Rectal smooth muscle tissue (tissue), 1 donor: ENCODE measurements at regions not wholly inside any gene's neighbourhood (a gene's known extent, or its start where the extent isn't known, plus 50 kb on each side); places are given as distances from the start of the nearest gene placed in this dataset.

Experiments used
- H3K27ac ChIP-seq: one replicate; pipeline ENCODE4 v1.7.0; 2013; ENCODE audit warnings: low read depth, low read length, inconsistent platforms
- H3K27me3 ChIP-seq: one replicate; pipeline ENCODE4 v1.7.0; 2013; ENCODE audit warnings: low read length; ENCODE audit not compliant: control insufficient read depth, insufficient read depth
- H3K36me3 ChIP-seq: one replicate; pipeline ENCODE4 v1.7.0; 2013; ENCODE audit warnings: low read length; ENCODE audit not compliant: control insufficient read depth, insufficient read depth
- H3K4me1 ChIP-seq: one replicate; pipeline ENCODE4 v1.7.0; 2013; ENCODE audit warnings: low read length; ENCODE audit not compliant: control insufficient read depth, insufficient read depth
- H3K4me3 ChIP-seq: one replicate; pipeline ENCODE4 v1.7.0; 2013; ENCODE audit warnings: low read length
- H3K9ac ChIP-seq: one replicate; pipeline ENCODE4 v1.7.0; 2013; ENCODE audit warnings: low read length

DNA sequence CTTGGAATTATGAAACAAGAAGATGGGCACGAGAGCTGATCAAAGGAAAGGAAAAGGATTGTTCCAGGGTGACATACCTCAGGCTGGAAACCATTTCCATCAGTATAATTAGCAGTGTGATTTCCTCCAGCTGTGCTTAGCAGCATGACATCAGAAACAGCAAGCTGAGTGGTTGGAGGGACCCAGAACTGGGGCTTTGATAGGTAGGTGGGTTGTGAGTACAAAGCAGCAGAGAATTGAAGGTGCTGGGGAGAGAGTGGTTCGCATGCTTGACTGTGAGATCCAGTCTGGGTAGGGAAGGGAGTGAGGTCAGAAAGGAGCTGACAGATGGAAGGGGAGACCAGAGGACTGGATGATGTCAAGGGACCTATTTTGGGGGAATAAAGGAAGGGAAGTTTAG lies 90.4 kb downstream of the CD164 start:
- Histone ChIP-seq H3K36me3 (no peaks in the 10 kb centered on the region), H3K27ac (no peak overlapping the region), H3K4me1 (no peaks in the 10 kb centered on the region)

DNA sequence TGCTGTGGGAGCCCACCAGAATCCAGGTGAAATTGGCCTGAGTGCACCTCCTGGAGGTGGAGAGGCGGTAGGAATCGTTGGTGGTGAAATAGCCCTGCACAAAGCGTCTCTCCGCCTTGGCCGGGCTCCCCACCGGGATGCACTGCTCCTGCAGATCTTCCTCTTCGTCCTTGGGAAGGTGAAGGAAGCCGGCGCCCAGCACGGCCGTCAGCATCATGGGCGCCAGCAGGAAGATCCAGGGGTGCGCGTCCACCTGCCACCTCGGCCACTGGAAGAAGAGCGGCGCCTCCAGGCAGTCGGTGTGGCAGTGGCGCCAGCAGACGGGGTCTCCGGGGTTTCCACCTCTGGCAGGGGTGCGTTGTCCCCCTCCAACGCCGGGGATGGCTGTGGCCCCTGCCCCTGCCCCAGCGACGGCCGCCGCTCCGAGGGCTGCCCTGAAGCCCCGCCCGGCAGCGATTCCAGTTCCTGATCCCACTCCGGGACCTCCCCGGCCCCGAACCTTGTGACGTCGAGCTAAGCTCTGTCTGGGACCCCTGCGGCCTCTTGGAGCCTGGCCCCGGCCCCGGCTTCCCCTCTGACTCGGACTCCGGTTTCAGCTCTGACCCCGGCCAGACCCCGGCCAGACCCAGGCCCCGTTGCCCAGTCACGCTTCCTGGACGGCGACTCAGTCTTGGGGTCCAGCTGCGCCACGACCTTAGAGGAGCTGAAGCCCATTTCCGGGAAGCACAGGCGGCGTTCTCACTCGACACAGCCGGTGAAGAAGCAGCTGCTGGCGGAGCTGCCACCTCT lies 91.9 kb downstream of the CD164 start:
- H3K27me3 ChIP-seq: no peaks in the 10 kb centered on the region
- no peak overlapping the region for H3K27ac ChIP-seq
- H3K9ac ChIP-seq: no peak overlapping the region
- H3K4me3 ChIP-seq: no peak overlapping the region
- H3K4me1 ChIP-seq: no peaks in the 10 kb centered on the region
- H3K36me3 ChIP-seq: no peaks in the 10 kb centered on the region

More for the DNA sequence above, 90.4 kb downstream of the CD164 start:
- Histone ChIP-seq H3K4me3 (no peak overlapping the region), H3K9ac (no peak overlapping the region), H3K27me3 (no peaks in the 10 kb centered on the region)

DNA sequence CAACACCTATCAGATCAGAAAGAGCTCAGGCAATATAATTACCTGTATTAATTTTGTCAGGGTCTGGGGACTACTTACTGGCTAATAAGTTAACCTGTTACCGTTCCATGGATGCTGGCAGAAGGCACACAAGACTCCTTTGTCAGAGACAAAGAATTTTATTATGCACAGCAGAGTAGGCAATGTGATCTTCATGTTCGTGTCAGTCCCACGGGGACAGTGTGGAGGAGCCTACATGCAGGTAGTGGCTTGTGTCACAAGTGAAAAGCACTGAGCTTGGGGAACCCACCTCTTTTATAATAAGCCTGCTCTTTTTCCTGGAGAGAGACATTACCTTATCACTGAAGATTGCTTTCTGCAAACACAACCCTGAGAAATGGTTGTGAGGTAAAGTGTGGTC lies 96.9 kb downstream of the CD164 start:
- no peak overlapping the region for H3K4me3 ChIP-seq
- H3K9ac ChIP-seq: no peak overlapping the region
- H3K36me3 ChIP-seq: no peaks in the 10 kb centered on the region

GRCh38 chr6:109284675-109285074 lies 97.6 kb downstream of the CD164 start:
- Histone ChIP-seq H3K27ac (no peak overlapping the region), H3K4me1 (no peaks in the 10 kb centered on the region), H3K27me3 (no peaks in the 10 kb centered on the region), H3K9ac (no peak overlapping the region), H3K36me3 (no peaks in the 10 kb centered on the region), H3K4me3 (no peak overlapping the region)

More for the DNA sequence above, 96.9 kb downstream of the CD164 start:
- no peaks in the 10 kb centered on the region for H3K27me3 ChIP-seq
- no peak overlapping the region for H3K27ac ChIP-seq
- no peaks in the 10 kb centered on the region for H3K4me1 ChIP-seq

- H3K4me3 ChIP-seq: no peak overlapping the region
- H3K36me3 ChIP-seq: no peaks in the 10 kb centered on the region
- H3K27ac ChIP-seq: no peak overlapping the region
- H3K4me1 ChIP-seq: no peaks in the 10 kb centered on the region
- no peak overlapping the region for H3K9ac ChIP-seq
- no peaks in the 10 kb centered on the region for H3K27me3 ChIP-seq
Measured at GRCh38 chr6:109282756-109283155, 99.5 kb downstream of the CD164 start.

DNA sequence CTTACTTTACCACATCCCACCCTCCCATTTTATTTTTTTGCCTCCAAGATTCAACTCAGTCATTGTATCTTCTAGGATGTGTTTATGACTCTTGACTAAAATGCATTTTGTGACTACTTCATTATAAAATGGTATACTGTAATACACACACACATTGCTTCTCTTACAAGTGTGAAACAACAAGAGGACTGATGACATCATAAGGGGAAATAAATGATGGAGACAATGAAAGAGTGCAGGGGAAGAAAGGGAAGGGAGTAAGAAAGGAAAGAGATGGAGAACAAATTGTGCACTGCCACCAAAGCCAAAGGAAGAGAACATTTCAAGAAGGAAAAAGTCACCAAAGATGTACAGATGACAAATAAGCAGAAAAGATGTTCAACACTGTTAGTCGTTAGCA lies 102.6 kb downstream of the CD164 start:
- Histone ChIP-seq H3K9ac (no peak overlapping the region), H3K4me3 (no peak overlapping the region), H3K27ac (no peak overlapping the region), H3K4me1 (no peaks in the 10 kb centered on the region), H3K36me3 (no peaks in the 10 kb centered on the region), H3K27me3 (no peaks in the 10 kb centered on the region)

DNA sequence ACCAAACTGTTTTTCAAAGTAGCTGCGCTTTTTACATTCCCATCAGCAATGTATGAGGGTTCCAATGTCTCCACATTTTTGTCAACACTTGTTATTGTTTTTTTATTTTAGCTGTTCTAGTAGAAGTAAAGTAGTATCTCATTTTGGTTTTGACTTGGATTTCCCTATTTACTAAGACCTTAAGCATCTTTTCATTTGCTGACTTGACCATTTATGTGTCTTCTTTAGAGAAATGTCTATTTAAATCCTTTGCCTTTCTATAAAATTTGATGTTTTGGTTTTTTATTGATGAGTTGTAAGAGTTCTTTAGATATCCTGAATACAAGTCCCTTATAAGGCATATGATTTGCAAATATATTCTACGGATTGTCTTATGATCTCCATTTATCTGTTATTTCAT lies 110.6 kb downstream of the CD164 start:
- H3K36me3 ChIP-seq: no peaks in the 10 kb centered on the region
- no peak overlapping the region for H3K9ac ChIP-seq
- H3K27ac ChIP-seq: no peak overlapping the region
- H3K4me3 ChIP-seq: no peak overlapping the region
- H3K27me3 ChIP-seq: no peaks in the 10 kb centered on the region
- H3K4me1 ChIP-seq: no peaks in the 10 kb centered on the region

- Histone ChIP-seq H3K36me3 (no peaks in the 10 kb centered on the region), H3K4me3 (no peak overlapping the region), H3K9ac (no peak overlapping the region), H3K27ac (no peak overlapping the region), H3K4me1 (no peaks in the 10 kb centered on the region), H3K27me3 (no peaks in the 10 kb centered on the region)
Measured at GRCh38 chr6:109269953-109270517, 112.2 kb downstream of the CD164 start.

DNA sequence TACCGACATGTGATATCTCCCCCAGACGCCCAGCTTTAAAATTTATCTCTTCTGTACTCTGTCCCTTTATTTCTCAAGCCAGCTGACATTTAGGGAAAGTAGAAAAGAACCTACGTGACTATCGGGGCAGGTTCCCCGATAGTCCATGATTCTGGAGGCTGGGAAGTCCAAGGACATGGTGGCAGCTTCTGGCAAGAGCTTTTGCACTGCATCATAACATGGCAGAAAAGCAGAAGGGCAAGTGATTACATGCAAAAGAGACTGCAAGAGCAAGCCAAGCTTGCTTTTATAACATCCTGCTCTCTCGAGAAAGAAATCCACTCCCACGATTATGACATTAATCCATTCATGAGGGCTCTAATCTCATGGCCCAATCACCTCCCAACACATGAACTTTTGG lies 113.2 kb downstream of the CD164 start:
- Histone ChIP-seq H3K27ac (no peak overlapping the region), H3K4me1 (no peaks in the 10 kb centered on the region), H3K27me3 (no peaks in the 10 kb centered on the region), H3K9ac (no peak overlapping the region), H3K4me3 (no peak overlapping the region), H3K36me3 (no peaks in the 10 kb centered on the region)

DNA sequence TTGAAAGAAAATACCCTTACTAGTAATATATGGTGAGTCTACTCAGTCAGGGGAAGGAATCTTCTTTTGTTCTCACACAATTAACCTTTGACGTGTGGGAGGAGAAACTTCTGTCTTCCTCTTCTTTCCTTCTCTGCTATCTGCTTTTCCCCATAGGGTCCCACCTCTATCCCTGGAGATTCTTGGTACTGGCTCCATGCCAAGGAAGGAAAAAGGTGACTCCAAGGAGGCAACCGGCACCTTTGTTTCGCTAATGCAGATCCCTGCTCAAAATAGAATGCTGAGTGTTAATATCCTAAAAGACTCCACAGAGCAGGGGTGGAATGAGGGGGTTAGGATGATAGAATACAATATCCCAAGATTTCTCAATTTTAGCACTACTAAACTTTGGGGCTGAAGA lies 116.7 kb downstream of the CD164 start:
- H3K4me1 ChIP-seq: no peaks in the 10 kb centered on the region
- H3K4me3 ChIP-seq: no peak overlapping the region
- no peak overlapping the region for H3K9ac ChIP-seq
- H3K36me3 ChIP-seq: no peaks in the 10 kb centered on the region
- H3K27ac ChIP-seq: no peak overlapping the region
- H3K27me3 ChIP-seq: no peaks in the 10 kb centered on the region

DNA sequence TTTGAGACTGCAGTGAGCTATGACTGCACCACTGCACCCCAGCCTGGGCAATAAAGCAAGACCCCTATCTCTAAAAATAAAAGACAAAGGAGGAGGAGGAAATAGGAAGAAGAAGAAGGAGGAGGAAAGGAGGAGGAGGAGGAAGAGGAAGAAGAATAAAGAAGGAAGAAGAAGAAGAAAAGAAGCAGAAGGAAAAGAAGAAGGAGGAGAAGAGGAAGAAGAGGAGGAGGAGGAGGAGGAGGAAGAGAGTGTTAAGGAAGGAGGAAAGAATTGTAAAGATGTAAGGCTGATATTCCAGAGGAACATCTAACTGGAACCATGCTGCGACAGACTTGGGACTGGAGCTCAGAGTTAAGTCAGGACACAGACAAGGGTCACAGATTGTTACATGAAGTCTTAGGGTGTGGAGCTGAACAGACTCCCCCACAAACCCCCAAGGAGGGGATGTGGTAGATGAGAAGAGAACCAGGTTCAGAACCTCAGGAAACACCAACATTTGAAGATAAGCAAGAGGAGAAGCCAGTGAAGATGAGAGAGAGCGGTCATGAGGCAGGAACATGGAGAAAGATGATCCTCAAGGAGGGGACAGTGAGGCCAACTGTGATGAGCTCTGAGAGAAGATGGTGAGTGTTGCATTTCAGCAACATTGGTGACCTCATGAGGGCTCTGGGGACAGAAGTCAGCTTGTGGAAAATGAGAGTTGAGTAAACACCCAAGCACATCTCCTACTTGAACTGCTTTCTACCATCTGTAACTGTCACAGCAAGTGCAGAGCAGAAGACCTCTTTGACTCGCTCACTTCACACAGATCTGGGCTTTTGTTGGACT lies 118.2 kb downstream of the CD164 start:
- H3K4me1 ChIP-seq: no peaks in the 10 kb centered on the region
- H3K9ac ChIP-seq: no peak overlapping the region
- no peak overlapping the region for H3K27ac ChIP-seq
- no peaks in the 10 kb centered on the region for H3K27me3 ChIP-seq
- H3K36me3 ChIP-seq: no peaks in the 10 kb centered on the region
- H3K4me3 ChIP-seq: no peak overlapping the region

GRCh38 chr6:109262261-109262660 lies 120.0 kb downstream of the CD164 start:
- H3K9ac ChIP-seq: no peak overlapping the region
- H3K27ac ChIP-seq: no peak overlapping the region
- H3K4me3 ChIP-seq: no peak overlapping the region
- H3K36me3 ChIP-seq: no peaks in the 10 kb centered on the region
- no peaks in the 10 kb centered on the region for H3K27me3 ChIP-seq
- no peaks in the 10 kb centered on the region for H3K4me1 ChIP-seq
